Liver (tissue), 3 donors: ENCODE measurements at regions not wholly inside any gene's neighbourhood (a gene's known extent, or its start where the extent isn't known, plus 50 kb on each side); places are given as distances from the start of the nearest gene placed in this dataset.

Experiments
- ATF3 ChIP-seq: IDR thresholded peaks from 2 replicates; pipeline ENCODE4 v1.6.1; 2016; ENCODE audit warnings: antibody characterized with exemption
- EGR1 ChIP-seq, 2 donors: IDR thresholded peaks; 2 replicates each; pipeline ENCODE4 v1.6.1; 2016 to 2018; ENCODE audit warnings: antibody characterized with exemption in 2 of 2, low read depth in 2 of 2
- GABPA ChIP-seq, 2 donors: IDR thresholded peaks in 1 of 2; conservative IDR thresholded peaks in 1 of 2; 2 replicates each; pipeline ENCODE4 v1.6.1; 2016; ENCODE audit warnings: antibody characterized with exemption in 2 of 2, mild to moderate bottlenecking in 1 of 2, moderate library complexity in 1 of 2
- HNF4A ChIP-seq, 2 donors: conservative IDR thresholded peaks; 2 replicates each; pipeline ENCODE4 v1.6.1; 2016; ENCODE audit warnings: antibody characterized with exemption in 2 of 2, mild to moderate bottlenecking in 2 of 2
- JUND ChIP-seq, 2 donors: IDR thresholded peaks; 2 replicates each; pipeline ENCODE4 v1.6.1; 2016; ENCODE audit warnings: antibody characterized with exemption in 2 of 2
- NR2F2 ChIP-seq: IDR thresholded peaks from 2 replicates; pipeline ENCODE4 v1.6.1; 2016; ENCODE audit warnings: antibody characterized with exemption
- RXRA ChIP-seq, 2 donors: IDR thresholded peaks; 2 replicates each; pipeline ENCODE4 v1.6.1; 2017 to 2018; ENCODE audit warnings: antibody characterized with exemption in 2 of 2, mild to moderate bottlenecking in 1 of 2
- YY1 ChIP-seq: IDR thresholded peaks from 2 replicates; pipeline ENCODE4 v1.6.1; 2016; ENCODE audit warnings: antibody characterized with exemption, mild to moderate bottlenecking
- ZBTB33 ChIP-seq: IDR thresholded peaks from 2 replicates; pipeline ENCODE4 v1.6.1; 2016; ENCODE audit warnings: antibody characterized with exemption
- TF ChIP-seq, protein P1 (sequence below): fragments of 150-350 bp; IDR thresholded peaks from 2 replicates; pipeline ENCODE4 v1.5.1; 2017; ENCODE audit warnings: improper control_type of control experiment, low read depth, low read length; ENCODE audit not compliant: missing input control
- TF ChIP-seq, protein P2 (sequence below): IDR thresholded peaks from 2 replicates; pipeline ENCODE4 v1.6.1; 2016; ENCODE audit warnings: antibody characterized with exemption, mild to moderate bottlenecking
- donor health status: healthy.
- donor health status: healthy.

GRCh38 chr18:75496151-75496550 is 68.6 kb upstream of the SMIM21 start:
- TF ChIP-seq, protein P1, sequence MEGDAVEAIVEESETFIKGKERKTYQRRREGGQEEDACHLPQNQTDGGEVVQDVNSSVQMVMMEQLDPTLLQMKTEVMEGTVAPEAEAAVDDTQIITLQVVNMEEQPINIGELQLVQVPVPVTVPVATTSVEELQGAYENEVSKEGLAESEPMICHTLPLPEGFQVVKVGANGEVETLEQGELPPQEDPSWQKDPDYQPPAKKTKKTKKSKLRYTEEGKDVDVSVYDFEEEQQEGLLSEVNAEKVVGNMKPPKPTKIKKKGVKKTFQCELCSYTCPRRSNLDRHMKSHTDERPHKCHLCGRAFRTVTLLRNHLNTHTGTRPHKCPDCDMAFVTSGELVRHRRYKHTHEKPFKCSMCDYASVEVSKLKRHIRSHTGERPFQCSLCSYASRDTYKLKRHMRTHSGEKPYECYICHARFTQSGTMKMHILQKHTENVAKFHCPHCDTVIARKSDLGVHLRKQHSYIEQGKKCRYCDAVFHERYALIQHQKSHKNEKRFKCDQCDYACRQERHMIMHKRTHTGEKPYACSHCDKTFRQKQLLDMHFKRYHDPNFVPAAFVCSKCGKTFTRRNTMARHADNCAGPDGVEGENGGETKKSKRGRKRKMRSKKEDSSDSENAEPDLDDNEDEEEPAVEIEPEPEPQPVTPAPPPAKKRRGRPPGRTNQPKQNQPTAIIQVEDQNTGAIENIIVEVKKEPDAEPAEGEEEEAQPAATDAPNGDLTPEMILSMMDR: no peak
- TF ChIP-seq NR2F2: no peak
- no peak for TF ChIP-seq GABPA (IDR thresholded peaks at IDR 0.05 in 1 of 2, conservative IDR thresholded peaks at IDR 0.05 in 1 of 2)
- TF ChIP-seq ZBTB33: no peak
- no peak for TF ChIP-seq JUND (IDR thresholded peaks at IDR 0.05)
- no peak for TF ChIP-seq EGR1 (IDR thresholded peaks at IDR 0.05; ENCODE audit: low read depth in 2 of 2)
- TF ChIP-seq HNF4A (conservative IDR thresholded peaks at IDR 0.05): no peak
- no peak for TF ChIP-seq RXRA (IDR thresholded peaks at IDR 0.05)
- no peak for TF ChIP-seq YY1
- TF ChIP-seq, protein P2, sequence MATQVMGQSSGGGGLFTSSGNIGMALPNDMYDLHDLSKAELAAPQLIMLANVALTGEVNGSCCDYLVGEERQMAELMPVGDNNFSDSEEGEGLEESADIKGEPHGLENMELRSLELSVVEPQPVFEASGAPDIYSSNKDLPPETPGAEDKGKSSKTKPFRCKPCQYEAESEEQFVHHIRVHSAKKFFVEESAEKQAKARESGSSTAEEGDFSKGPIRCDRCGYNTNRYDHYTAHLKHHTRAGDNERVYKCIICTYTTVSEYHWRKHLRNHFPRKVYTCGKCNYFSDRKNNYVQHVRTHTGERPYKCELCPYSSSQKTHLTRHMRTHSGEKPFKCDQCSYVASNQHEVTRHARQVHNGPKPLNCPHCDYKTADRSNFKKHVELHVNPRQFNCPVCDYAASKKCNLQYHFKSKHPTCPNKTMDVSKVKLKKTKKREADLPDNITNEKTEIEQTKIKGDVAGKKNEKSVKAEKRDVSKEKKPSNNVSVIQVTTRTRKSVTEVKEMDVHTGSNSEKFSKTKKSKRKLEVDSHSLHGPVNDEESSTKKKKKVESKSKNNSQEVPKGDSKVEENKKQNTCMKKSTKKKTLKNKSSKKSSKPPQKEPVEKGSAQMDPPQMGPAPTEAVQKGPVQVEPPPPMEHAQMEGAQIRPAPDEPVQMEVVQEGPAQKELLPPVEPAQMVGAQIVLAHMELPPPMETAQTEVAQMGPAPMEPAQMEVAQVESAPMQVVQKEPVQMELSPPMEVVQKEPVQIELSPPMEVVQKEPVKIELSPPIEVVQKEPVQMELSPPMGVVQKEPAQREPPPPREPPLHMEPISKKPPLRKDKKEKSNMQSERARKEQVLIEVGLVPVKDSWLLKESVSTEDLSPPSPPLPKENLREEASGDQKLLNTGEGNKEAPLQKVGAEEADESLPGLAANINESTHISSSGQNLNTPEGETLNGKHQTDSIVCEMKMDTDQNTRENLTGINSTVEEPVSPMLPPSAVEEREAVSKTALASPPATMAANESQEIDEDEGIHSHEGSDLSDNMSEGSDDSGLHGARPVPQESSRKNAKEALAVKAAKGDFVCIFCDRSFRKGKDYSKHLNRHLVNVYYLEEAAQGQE: no peak
- TF ChIP-seq ATF3: no peak
